COLO829 (cell line): ENCODE measurements at regions not wholly inside any gene's neighbourhood (a gene's known extent, or its start where the extent isn't known, plus 50 kb on each side); places are given as distances from the start of the nearest gene placed in this dataset.
A peak's percentile ranks its signal among the peaks of the same experiment; 100 is the strongest.

Experiments
- DNase-seq: peaks from one replicate; pipeline ENCODE4 v3.0.0; 2012; ENCODE audit warnings: low spot score

DNA sequence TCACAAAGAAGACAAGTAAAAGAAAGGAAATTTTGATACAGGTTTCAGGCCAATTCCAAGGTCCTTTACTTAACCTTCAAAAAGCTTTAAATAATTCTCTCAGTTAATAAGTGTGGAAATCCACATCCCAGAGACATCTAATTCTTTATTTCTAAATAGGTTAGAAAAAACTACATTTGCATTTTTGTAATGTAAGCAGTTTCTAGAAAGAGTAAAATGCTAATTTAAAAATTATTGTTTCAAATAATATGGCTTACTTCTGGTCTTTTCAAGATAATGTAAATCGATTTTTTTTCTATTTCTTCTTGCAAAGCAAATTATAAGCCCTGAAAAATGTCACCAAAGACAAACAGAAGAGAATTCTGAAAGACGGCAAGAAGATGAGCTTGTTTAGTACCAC, 180.4 kb upstream of the HHIP start:
- DNase-seq: no peak

DNA sequence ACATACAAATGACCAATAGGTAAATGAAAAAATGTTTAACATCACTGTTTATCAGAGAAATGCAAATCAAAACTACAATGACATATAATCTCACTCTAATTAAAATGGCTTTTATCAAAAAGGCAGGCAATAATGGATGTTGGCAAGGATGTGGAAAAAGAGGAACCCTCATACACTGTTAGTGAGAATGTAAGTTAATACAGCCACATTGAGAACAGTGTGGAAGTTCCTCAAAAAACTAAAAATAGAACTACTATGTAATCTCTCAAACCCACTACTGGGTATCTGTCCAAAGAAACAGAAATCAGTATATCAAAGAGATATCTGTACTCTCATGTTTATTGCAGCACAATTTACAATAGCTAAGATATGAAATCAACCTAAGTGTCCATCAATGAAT, 165.9 kb upstream of the HHIP start:
- DNase-seq: no peak

DNA sequence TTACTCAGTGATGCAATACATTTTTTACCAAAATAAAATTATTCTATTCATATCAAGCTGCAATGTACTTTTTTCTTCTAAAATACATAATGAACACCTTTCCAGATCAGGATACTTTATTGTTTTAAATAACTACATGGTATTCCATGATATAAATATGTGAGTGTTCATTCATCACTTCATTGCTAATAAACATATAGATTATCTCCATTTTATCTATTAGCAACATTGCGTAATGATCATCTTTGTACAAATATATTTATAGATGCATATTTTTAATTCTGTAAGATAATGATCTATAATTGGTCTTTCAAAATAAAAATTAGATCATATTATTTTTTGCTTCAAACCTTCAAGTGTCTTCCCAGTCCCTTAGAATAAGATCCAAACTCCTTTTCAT, 156.1 kb upstream of the HHIP start:
- no peak for DNase-seq

DNA sequence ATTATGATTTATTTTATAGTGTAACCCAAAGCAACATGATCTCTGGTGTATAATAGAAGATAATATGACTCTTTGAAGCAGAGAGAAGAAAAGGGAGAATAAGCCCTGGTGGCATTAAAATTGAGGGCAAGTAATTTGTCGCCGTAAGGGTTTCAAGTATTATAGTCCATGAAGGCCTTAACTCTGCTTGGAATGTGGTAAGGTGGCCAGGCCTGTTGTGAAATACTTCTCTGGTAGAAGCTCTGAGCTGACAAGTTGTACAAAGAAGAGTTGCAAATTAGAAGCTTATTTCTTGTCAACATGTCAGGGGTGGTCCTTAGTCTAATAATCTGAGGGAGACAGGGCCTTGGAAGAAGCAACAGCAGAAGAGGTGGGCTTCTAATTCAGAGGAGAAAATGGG, 151.7 kb upstream of the HHIP start:
- DNase-seq: no peak

DNA sequence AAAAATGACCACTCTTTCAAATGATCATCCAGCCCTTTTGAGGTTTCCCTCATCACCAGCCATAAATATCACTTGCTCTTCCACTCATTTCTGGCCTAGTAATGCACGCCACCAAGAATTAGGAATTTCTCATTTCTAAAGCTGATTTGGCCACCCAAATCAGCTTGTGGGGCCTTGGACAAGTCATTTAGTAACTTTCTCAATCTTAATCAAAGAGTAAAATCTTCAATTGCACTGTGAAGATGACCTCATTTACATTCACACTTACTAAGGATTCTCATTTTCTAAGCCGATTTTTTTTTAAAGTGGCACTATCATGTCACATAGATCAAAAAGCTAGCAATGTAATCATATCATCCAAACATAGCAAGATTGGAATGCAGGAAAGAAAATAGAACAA, 150.0 kb upstream of the HHIP start:
- DNase-seq: no peak

DNA sequence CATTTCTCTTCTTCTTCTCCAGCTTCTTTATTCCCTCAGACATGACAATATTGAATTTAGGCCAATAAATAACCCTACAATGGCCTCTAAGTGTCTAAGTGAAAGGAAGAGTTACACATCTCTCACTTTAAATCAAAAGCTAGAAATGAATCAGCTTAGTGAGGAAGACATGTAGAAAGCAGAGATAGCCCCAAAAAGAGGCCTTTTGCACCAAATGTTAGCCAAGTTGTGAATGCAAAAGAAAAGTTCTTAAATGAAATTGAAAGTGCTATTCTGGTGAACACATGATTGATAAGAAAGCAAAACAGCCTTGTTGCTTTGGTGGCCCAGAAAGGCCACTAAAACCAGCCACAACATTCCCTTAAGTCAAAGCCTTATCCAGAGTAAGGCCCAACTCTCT, 146.2 kb upstream of the HHIP start:
- no peak for DNase-seq

DNA sequence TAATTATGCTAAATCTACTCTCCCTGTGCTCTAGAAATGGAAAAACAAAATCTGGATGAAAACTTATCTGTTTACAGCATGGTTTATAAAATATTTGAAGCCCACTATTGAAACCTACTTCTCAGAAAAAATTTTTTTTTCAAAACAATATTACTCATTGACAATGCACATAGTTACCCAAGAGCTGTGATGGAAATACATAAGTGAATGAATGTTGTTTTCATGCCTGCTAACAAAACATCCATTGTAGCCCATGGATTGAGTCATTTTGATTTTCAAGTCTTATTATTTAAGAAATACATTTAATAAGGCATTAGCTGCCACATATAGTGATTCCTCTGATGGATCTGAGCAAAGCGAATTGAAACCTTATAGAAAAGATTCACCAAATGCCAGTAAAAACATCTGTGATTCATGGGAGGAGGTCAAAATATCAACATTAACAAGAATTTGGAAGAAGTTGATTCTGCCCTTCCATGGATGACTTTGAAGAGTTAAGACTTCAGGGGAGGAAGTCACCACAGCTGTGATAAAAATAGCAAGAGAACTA, 144.7 kb upstream of the HHIP start:
- peak; percentile 32 for DNase-seq

DNA sequence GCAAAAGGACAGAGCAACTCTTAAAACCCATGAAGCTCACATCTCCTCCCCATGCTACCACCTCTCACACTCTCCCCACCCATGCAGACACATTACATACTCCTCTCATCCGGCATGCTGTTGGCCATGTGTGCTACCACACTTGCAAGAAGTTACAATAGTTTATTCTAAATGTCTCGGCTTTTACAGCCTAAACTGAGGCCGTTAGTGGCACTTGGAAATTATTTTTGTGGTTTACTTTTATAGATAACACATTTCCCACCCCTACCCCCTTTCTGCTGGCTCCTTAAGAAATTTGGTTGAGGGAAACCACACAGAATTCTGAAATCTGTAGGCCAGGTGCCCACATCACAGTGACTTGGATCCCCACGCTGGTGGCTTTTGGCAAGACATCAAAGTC, 141.1 kb upstream of the HHIP start:
- no peak for DNase-seq

DNA sequence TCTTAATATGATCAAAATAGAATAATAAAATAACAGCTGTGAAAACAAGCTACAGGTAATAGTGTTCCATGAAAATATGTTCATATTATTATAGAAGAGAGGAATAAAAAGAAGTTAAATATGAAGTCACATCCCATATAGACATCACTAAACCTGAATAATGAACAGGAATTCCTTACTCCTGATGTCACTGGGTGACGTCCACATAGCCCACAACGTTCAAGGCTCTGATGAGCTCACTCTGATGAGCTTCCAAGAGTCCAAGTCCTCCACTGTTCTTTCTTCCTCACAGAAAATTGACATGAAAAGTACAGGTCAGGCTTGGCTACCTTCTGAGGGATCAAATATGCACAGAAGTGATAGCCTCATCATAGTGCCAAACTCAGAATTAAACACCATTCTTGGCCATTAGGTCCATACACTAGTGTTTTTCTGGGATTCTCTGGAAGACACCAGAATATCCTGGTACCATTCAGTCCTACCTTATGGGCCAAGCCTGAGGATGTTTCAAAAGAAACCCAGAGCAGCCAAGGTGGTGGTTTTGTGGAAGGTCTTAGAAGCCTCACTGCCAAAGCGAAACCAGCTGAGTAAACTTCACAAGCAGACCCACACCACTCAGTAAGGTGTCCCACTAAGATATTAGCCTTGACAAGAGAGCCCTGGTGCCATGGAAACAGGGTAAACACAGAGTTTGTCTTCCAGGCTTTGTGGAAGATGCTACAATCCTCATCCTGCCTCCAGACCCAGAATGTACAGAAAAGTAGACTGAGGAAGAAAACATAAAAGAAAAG, 138.4 kb upstream of the HHIP start:
- DNase-seq: no peak

DNA sequence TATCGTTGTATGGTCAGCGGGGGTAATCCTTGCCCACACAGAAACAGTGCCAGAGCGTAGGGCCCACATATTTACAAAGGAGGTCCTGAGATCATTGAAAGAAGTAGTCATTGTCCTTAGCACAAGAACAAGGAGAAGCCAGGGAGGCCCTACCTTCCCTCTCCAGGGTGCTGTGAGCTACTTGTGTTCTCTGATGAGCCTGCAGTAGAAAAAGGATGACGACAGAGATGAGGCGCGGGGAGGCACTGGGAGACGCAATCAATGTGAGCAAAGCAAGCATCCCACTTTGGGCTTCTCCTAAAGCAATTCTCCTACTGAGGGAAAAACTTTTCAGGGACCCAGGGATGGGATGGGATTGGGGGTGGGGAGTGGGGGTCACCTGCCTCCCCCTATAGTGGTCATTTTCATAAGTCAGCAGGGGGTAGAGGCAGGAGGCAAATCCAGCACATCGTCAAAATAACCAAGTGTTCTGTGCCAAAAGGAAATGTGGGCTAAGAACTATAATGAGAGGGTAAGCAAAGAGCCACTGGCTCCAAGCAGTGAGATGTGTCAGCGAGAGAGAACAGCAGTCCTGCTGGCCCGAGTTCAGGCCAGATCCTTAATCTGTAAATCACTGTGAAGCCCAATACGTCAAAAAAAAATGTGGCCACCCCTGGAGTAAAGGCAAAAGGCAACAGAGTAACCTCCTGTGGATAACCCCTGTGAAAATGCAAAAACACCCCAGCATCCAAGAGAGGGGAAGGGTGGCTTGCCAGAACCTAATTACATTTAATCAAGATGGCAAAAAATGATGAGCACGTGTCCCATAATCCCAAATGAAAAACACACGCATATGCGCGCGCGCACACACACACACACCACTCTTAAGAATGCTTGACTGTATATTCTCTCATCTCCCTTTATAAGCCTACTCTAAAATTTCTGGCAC, 136.6 kb upstream of the HHIP start:
- no peak for DNase-seq

DNA sequence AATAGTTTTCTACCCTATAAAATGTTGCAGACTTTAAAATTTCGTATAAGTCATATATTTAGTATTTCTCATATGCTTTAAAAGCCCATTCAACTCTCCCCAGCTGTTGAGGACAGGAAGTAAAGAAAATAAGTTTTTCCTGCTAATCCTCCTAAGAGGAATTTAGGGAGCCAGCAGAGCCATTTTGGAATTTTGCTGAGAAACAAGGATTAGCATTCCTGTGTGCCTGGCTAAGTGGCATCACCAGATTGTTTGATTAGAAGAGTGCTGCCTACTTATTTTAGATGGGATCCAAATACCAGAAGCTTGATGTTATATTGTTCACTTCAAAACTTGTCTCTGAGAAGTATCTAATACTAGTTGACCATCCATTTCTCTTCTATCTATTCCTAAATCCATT, 131.2 kb upstream of the HHIP start:
- DNase-seq: no peak

DNA sequence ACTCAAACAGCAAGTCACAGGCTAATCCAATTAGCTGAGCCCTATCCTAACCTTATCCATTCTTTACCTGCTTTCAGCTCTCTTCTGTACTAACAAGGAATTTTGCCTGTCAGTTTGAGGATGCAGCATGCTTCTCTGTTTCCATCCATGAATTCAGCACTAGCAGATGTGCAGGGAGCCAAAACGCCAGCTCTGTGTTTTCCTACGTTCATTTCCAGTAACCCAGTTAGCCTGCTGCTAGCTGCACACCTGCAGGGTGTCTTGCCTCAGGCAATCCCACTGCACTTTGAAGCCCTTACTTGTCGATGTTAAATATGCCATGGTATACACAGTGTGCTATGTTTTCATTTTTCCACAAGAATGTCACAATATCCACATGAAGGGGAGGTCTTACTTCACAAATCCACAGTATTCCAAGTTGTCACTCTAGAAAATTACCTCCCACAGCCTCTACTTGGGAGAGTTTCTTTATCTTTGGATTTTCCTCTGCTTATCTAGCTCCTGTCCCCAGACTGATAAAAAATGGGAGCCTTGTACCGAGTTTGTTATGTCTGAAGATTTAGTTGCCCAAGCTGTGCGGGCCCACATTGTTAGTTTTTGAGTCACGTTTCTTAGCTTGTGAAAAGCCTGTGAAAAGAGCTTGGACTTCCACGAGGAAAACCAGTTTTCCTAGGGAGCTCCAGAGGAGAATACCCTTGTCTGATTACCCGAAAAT, 127.6 kb upstream of the HHIP start:
- DNase-seq: no peak

DNA sequence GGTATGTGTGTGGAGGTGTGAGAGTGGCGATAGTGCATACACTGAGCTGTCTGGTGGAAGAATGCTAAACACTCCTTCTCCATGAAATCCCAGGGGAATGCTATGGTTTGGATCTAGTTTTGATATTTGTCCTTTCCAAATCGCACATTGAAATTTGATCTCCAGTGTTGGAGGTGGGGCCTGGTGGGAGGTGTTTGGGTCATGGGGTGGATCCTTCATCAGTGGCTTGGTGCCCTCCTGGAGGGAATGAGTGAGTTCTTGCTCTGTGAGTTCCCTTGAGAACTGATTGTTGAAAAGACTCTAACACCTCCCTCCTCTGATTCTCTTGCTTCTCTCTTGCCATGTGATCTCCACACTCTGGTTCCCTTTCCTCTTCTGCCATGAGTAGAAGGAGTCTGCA, 114.1 kb upstream of the HHIP start:
- DNase-seq: no peak

DNA sequence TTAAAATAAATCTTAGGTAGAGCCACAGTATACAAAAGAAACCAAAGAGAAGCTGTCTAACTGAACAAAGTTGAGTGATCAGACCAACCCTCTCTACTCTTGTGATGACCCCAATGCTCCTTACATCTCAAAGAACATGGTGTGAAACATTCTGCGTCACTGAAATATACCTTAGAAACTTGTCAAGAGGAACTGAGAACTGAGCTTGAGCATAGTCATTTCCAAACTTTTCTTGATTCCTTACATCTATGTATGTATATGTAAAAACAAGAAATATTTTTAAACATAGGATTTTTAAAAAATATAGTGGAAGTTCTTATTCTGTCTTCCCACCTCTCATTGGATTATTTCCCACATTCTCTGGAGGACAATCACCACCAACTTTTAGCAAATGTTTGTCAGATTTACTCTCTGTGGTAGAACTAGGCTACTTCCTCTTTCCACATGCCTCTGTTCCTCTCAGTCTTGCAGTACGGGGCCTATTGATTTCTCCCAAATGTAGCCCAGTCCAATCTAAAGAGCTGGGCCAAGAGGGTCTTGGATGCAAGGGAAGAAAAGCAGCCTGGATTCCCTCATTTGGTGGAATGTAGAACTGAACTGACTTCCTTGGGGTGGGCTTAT, 98.2 kb upstream of the HHIP start:
- DNase-seq: no peak

DNA sequence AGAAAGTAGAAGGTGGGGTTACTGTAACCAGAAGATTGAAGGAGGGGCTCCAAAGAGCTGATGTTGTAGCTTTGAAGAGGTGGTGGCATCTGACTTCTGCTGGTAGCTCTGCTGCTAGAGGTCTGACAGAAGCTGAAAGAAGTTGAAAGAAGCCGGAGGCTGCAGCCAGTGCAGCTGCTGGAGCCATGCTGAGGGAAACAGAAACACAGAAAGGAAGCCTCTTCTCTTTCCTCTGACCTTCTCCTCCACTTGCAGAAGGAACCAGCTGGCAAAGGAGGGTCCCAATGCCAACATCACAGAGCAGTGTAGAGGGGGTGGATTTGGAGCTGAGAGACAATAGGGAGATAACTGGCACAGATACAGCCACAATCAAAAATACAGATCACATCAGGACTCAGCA, 89.3 kb upstream of the HHIP start:
- DNase-seq: no peak

DNA sequence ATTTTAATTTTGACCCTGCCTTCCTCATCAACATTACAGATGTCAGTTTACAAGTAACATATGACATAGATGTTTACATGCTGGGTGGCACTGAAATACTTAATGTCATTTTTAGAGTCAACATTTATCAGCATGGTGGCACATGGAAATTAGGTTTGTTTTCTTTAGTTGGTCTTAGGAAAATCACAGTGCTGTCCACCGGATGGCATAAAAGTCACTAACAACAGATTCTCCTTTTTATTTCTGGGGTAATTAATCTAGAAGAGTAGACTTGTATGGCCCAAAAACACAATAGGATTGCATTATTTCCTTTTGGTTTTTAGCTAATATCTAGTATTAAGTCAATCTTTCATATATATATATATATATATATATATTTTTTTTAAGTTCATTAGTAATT, 88.6 kb upstream of the HHIP start:
- DNase-seq: no peak

DNA sequence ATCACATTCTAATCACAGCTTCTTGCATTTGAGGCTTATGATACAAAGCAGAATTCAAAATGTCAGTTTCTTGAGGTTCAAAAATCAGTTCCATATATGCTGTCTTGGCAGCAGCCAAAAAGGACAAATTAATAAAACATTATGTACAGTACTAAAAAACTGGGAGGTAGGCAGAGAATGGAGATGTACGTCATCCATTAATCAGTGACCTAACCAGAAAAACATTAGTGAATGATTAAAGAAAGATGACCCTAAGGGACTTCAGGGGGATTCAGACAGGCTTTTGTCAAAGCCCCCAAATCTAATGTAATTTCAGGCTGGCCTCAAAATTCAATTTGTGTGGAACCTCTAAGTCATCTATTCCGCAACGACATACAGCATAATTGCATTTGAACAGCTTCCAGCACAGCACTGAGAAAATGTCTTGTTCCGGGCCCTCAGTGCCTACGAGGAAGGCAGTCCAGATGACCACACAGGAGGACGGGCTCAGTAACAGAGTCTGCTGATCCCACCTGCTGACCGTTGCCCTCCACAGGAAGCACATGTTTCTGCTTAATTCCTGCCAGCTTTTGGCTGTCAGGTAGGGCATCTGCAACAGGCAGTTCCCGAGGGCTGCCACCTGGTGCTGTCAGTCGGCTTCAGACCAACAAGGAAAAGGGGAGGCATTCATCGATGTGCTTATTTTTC, 83.8 kb upstream of the HHIP start:
- DNase-seq: no peak

DNA sequence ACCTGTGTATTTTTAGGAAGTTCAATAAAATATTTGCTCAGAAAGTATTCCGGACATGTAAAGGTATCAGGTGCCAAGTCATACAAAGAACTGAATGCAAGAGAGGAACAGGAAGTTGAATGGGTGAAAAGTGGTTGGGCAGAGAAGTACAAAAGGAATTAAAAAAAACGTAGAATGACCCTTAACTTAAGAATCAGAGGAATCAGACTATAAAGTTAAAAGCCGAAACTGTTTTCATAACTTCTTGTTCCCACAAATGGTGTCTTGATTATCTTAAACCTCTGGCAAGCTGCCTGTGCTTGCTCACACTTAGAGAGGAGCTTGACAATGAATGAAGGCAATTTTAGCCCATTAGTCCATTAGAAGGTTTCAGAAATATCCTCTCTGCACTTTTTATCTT, 81.6 kb upstream of the HHIP start:
- DNase-seq: no peak

DNA sequence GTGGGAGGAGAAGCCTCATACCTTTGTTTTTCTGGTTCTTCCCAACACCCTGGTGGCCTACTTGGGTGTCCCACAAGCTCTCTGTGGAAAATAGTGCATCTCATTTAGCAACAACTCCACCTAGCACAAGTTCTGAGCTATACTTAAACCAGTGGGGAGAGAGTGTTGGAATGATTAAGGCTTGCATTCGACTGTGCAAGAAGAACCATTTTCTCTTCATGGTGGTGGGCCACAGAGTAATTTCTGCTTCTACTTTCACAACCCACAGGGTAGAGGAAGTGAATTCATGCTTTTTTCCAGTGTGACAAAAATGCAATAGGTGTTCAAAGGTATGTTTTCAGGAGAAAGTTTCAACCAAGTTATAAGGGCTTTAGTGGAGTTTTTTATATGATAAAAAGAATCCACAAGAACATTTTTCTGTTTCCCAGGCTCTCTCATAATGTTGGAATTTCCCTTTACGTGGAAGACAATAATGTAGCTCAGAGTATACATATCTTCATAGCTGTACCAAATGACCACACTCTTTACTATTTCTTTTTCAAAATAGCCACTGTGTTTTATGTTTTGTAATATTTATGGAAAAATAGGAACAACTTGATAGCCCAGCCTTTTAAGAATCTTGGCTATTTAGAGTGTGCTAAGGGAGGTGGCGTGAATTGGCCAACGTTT, 80.3 kb upstream of the HHIP start:
- no peak for DNase-seq

DNA sequence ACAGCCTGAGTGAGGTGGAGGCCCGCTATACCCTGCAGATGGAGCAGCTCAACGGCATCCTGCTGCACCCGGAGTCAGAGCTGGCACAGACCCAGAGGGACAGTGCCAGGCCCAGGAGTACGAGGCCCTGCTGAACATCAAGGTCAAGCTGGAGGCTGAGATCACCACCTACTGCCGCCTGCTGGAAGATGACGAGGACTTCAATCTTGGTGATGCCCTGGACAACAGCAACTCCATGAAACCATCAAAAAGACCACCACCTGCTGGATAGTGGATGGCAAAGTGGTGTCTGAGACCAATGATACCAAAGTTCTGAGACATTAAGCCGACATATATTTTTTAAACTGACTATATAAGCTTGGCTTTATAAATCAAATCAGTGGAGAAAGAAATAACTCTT, 73.3 kb upstream of the HHIP start:
- no peak for DNase-seq

DNA sequence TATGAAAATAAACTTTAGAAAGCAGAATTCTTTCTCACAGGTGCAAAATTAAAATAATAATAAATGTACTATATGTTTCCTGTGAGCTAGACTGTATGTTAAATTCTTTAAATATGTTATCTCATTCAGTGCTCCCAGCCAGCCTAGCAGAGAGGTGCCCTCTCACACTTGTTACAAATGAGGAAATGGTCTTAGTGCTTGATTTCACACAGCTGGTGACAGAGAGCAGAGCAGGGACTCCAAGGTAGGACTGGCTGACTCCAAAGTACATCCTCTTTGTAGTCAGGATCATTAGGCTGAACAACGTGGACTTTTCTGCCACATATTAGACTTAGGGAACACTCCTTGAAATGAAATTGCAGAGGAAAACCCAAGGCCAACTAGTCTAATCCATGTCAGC, 72.0 kb upstream of the HHIP start:
- DNase-seq: no peak
